SU-DHL-6 (cell line): ENCODE measurements at regions not wholly inside any gene's neighbourhood (a gene's known extent, or its start where the extent isn't known, plus 50 kb on each side); places are given as distances from the start of the nearest gene placed in this dataset.

Experiments
- H2AFZ ChIP-seq: fragments of 200-600 bp; sonication (generic); 2 replicates; pipeline ENCODE4 v1.6.1; 2014; ENCODE audit warnings: low read depth, mild to moderate bottlenecking, moderate library complexity, mixed read lengths, antibody characterized with exemption, low read length; ENCODE audit not compliant: severe bottlenecking
- H3F3A ChIP-seq: fragments of 200-600 bp; shearing (Covaris generic); 2 replicates; pipeline ENCODE4 v1.6.0; 2016; ENCODE audit warnings: antibody characterized with exemption, mild to moderate bottlenecking; ENCODE audit not compliant: insufficient read depth
- H3K27ac ChIP-seq: fragments of 200-600 bp; sonication (generic); 2 replicates; pipeline ENCODE4 v1.5.1; 2016; ENCODE audit warnings: low read depth, mild to moderate bottlenecking, low read length, moderate library complexity, mixed read lengths
- H3K27me3 ChIP-seq: fragments of 200-600 bp; sonication (generic), shearing (Covaris generic); 2 replicates; pipeline ENCODE4 v1.6.0; 2014; ENCODE audit warnings: mild to moderate bottlenecking, low read length
- H3K36me3 ChIP-seq: fragments of 200-600 bp; sonication (generic); 2 replicates; pipeline ENCODE4 v1.6.1; 2014; ENCODE audit warnings: mild to moderate bottlenecking, low read length, mixed read lengths
- H3K4me2 ChIP-seq: fragments of 300-600, 200-600 bp; shearing (Covaris generic), sonication (generic); 2 replicates; pipeline ENCODE4 v1.6.0; 2014; ENCODE audit warnings: low read length, low read depth, mild to moderate bottlenecking; ENCODE audit not compliant: poor library complexity, severe bottlenecking
- H3K4me3 ChIP-seq: fragments of 200-600 bp; sonication (generic); 2 replicates; pipeline ENCODE4 v1.5.1; 2014; ENCODE audit warnings: antibody characterized with exemption, low read length, mild to moderate bottlenecking, mixed read lengths; ENCODE audit not compliant: insufficient read depth, poor library complexity, severe bottlenecking
- H3K79me2 ChIP-seq: fragments of 200-600 bp; sonication (generic); 2 replicates; pipeline ENCODE4 v1.6.1; 2014; ENCODE audit warnings: mild to moderate bottlenecking, low read length, moderate library complexity; ENCODE audit not compliant: insufficient read depth
- H3K9ac ChIP-seq: fragments of 200-600 bp; sonication (generic); 2 replicates; pipeline ENCODE4 v1.7.0; 2014; ENCODE audit warnings: mild to moderate bottlenecking, low read length
- H3K9me2 ChIP-seq: fragments of 200-600 bp; sonication (generic); replicated peaks from 2 replicates; pipeline ENCODE4 v1.6.1; 2014; ENCODE audit warnings: low read length; ENCODE audit not compliant: insufficient read depth
- H3K9me3 ChIP-seq: fragments of 200-600 bp; sonication (generic); 2 replicates; pipeline ENCODE4 v1.6.1; 2014; ENCODE audit warnings: low read length, mixed read lengths; ENCODE audit not compliant: insufficient read depth
- H4K20me1 ChIP-seq: fragments of 200-600 bp; sonication (generic); 2 replicates; pipeline ENCODE4 v1.6.1; 2014; ENCODE audit warnings: low read depth, mild to moderate bottlenecking, antibody characterized with exemption, low read length, moderate library complexity, mixed read lengths
- CTCF ChIP-seq: fragments of 200-600 bp; sonication (generic); IDR thresholded peaks from one replicate; pipeline ENCODE4 v1.5.1; 2017; ENCODE audit warnings: antibody characterized with exemption, mild to moderate bottlenecking, low read length, moderate library complexity; ENCODE audit not compliant: insufficient read depth, poor library complexity, severe bottlenecking
- EZH2phosphoT487 ChIP-seq: fragments of 200-600 bp; sonication (generic), shearing (Covaris generic); conservative IDR thresholded peaks from 2 replicates; pipeline ENCODE4 v1.6.1; 2018; ENCODE audit warnings: mild to moderate bottlenecking, antibody characterized with exemption, low read length, moderate library complexity, mixed read lengths

- Histone ChIP-seq H3K36me3 (no peaks in the 10 kb centered on the region), H3K27me3 (no peaks in the 10 kb centered on the region), H3K27ac (no peak overlapping the region), H3K9me3 (no peaks in the 10 kb centered on the region), H3K79me2 (no peaks in the 10 kb centered on the region), H3F3A (no peaks in the 10 kb centered on the region), H3K9me2 (no peaks in the 10 kb centered on the region), H4K20me1 (no peaks in the 10 kb centered on the region), H3K4me3 (no peak overlapping the region), H2AFZ (no peak overlapping the region), H3K4me2 (no peak overlapping the region), H3K9ac (no peak overlapping the region)
- TF ChIP-seq EZH2phosphoT487: no peak
- no peak for TF ChIP-seq CTCF
These were observed 250.0 kb downstream of the FOXD2 start for GRCh38 chr1:47687631-47688460.

GRCh38 chr1:47688461-47689296 lies 250.8 kb downstream of the FOXD2 start:
- no peak for TF ChIP-seq EZH2phosphoT487
- TF ChIP-seq CTCF: no peak
- H3K27me3 ChIP-seq: no peaks in the 10 kb centered on the region
- H3K9me2 ChIP-seq: no peaks in the 10 kb centered on the region
- no peaks in the 10 kb centered on the region for H4K20me1 ChIP-seq
- H2AFZ ChIP-seq: no peak overlapping the region
- no peaks in the 10 kb centered on the region for H3K79me2 ChIP-seq
- H3K4me3 ChIP-seq: no peak overlapping the region
- H3K4me2 ChIP-seq: no peak overlapping the region
- no peaks in the 10 kb centered on the region for H3K36me3 ChIP-seq
- H3K9ac ChIP-seq: no peak overlapping the region
- H3F3A ChIP-seq: no peaks in the 10 kb centered on the region
- no peaks in the 10 kb centered on the region for H3K9me3 ChIP-seq
- H3K27ac ChIP-seq: no peak overlapping the region

GRCh38 chr1:47689894-47690293 lies 252.1 kb downstream of the FOXD2 start:
- Histone ChIP-seq H3K9ac (no peak overlapping the region), H3K27ac (no peak overlapping the region), H3K4me3 (no peak overlapping the region), H3F3A (no peaks in the 10 kb centered on the region), H4K20me1 (no peaks in the 10 kb centered on the region), H3K4me2 (no peak overlapping the region), H3K79me2 (no peaks in the 10 kb centered on the region), H3K9me2 (no peaks in the 10 kb centered on the region), H3K9me3 (no peaks in the 10 kb centered on the region), H3K27me3 (no peaks in the 10 kb centered on the region), H2AFZ (no peak overlapping the region), H3K36me3 (no peaks in the 10 kb centered on the region)
- TF ChIP-seq CTCF (no peak), EZH2phosphoT487 (no peak)
